IMR-90 (cell line): ENCODE measurements at regions not wholly inside any gene's neighbourhood (a gene's known extent, or its start where the extent isn't known, plus 50 kb on each side); places are given as distances from the start of the nearest gene placed in this dataset.

Experiments
- ATAC-seq: fragments of 200-7000 bp; cut with Tn5 transposase; 2 replicates; pipeline ENCODE4 v1.9.1; 2020; ENCODE audit warnings: low read depth, mild to moderate bottlenecking, moderate library complexity
- BruUV-seq: library from RNA; stranded (reverse); fragments of 400-500 nt; replicated peaks from 2 replicates; lab custom pipeline; 2021; lab: Mats Ljungman, UMichigan
- CTCF ChIA-PET: fragments of 300-600 bp; formaldehyde crosslinking; extraction: SDS; loops from one replicate; lab custom pipeline; 2021; ENCODE audit warnings: antibody characterized with exemption; lab: Yijun Ruan, JAX
- POLR2A ChIA-PET: fragments of 300-600 bp; sonication (Branson Sonifier 250); formaldehyde crosslinking; loops from one replicate; lab custom pipeline; 2022; ENCODE audit warnings: antibody characterized with exemption; ENCODE audit not compliant: unreplicated experiment; lab: Charles Lee
- DNase-seq: peaks from one replicate; pipeline ENCODE4 v3.0.0; 2013
- H2AFZ ChIP-seq: replicated peaks from 2 replicates; pipeline ENCODE3; 2013; ENCODE audit warnings: low read length, mild to moderate bottlenecking; ENCODE audit not compliant: poor library complexity
- H2AK5ac ChIP-seq: 2 replicates; pipeline ENCODE4 v1.6.1; 2013; ENCODE audit warnings: low read depth, low read length, inconsistent platforms
- H2AK9ac ChIP-seq: replicated peaks from 2 replicates; pipeline ENCODE3; 2013; ENCODE audit warnings: mild to moderate bottlenecking, low read depth, low read length, moderate library complexity; ENCODE audit not compliant: poor library complexity
- H2BK120ac ChIP-seq: 2 replicates; pipeline ENCODE4 v1.6.1; 2013; ENCODE audit warnings: low read depth, low read length, inconsistent platforms
- H2BK15ac ChIP-seq: 3 replicates; pipeline ENCODE4 v1.6.1; 2013; ENCODE audit warnings: low read depth, low read length, inconsistent platforms
- H2BK20ac ChIP-seq: 2 replicates; pipeline ENCODE4 v1.6.1; 2013; ENCODE audit warnings: low read depth, mild to moderate bottlenecking, inconsistent platforms, low read length, moderate library complexity
- H2BK5ac ChIP-seq: 2 replicates; pipeline ENCODE4 v1.6.1; 2013; ENCODE audit warnings: mild to moderate bottlenecking, low read depth, low read length, inconsistent platforms; ENCODE audit not compliant: poor library complexity, severe bottlenecking
- H3K14ac ChIP-seq: replicated peaks from 2 replicates; pipeline ENCODE4 v1.6.1; 2013; ENCODE audit warnings: low read depth, low read length, inconsistent platforms
- H3K18ac ChIP-seq: 2 replicates; pipeline ENCODE4 v1.6.1; 2013; ENCODE audit warnings: low read depth, low read length, control low read depth
- H3K23ac ChIP-seq: 2 replicates; pipeline ENCODE4 v1.6.1; 2013; ENCODE audit warnings: low read depth, low read length, inconsistent platforms
- H3K27ac ChIP-seq: 2 replicates; pipeline ENCODE4 v1.5.1; 2013; ENCODE audit warnings: mild to moderate bottlenecking, control low read depth, low read length; ENCODE audit not compliant: insufficient read depth
- H3K27me3 ChIP-seq: 2 replicates; pipeline ENCODE4 v1.6.1; 2013; ENCODE audit warnings: low read length; ENCODE audit not compliant: control insufficient read depth, insufficient read depth
- H3K36me3 ChIP-seq: 2 replicates; pipeline ENCODE4 v1.6.1; 2013; ENCODE audit warnings: low read length, mixed read lengths; ENCODE audit not compliant: control insufficient read depth, insufficient read depth
- H3K4ac ChIP-seq: 2 replicates; pipeline ENCODE4 v1.6.1; 2013; ENCODE audit warnings: low read depth, low read length, inconsistent platforms
- H3K4me1 ChIP-seq: 2 replicates; pipeline ENCODE4 v1.6.1; 2013; ENCODE audit warnings: low read length, mixed read lengths; ENCODE audit not compliant: control insufficient read depth, insufficient read depth
- H3K4me2 ChIP-seq: 2 replicates; pipeline ENCODE4 v1.6.1; 2013; ENCODE audit warnings: low read depth, mild to moderate bottlenecking, control low read depth, low read length, moderate library complexity
- H3K4me3 ChIP-seq: 2 replicates; pipeline ENCODE4 v1.5.1; 2013; ENCODE audit warnings: low read depth, mild to moderate bottlenecking, control low read depth, low read length, moderate library complexity; ENCODE audit not compliant: insufficient read depth
- H3K56ac ChIP-seq: 2 replicates; pipeline ENCODE4 v1.6.1; 2013; ENCODE audit warnings: low read length, inconsistent platforms; ENCODE audit not compliant: insufficient read depth; ENCODE audit errors: extremely low read depth
- H3K79me1 ChIP-seq, 2 experiments: 2 replicates each; pipeline ENCODE4 v1.6.1; 2013; ENCODE audit warnings: low read length in 2 of 2, inconsistent platforms in 1 of 2, low read depth in 1 of 2
- H3K9ac ChIP-seq: 2 replicates; pipeline ENCODE4 v1.6.1; 2013; ENCODE audit warnings: low read depth, low read length, control low read depth
- H3K9me1 ChIP-seq: 2 replicates; pipeline ENCODE4 v1.6.1; 2013; ENCODE audit warnings: low read length, inconsistent platforms; ENCODE audit not compliant: insufficient read depth
- H3K9me3 ChIP-seq: 2 replicates; pipeline ENCODE4 v1.6.1; 2013; ENCODE audit warnings: low read length; ENCODE audit not compliant: control insufficient read depth, insufficient read depth
- H4K20me1 ChIP-seq: 2 replicates; pipeline ENCODE4 v1.6.1; 2013; ENCODE audit warnings: low read length, inconsistent platforms; ENCODE audit not compliant: insufficient read depth
- H4K5ac ChIP-seq: 2 replicates; pipeline ENCODE4 v1.6.1; 2013; ENCODE audit warnings: mild to moderate bottlenecking, low read depth, low read length, control low read depth
- H4K8ac ChIP-seq, 2 experiments: 2 replicates each; pipeline ENCODE4 v1.6.1; 2013; ENCODE audit warnings: low read depth in 2 of 2, low read length in 2 of 2, control low read depth in 1 of 2, inconsistent platforms in 1 of 2
- H4K91ac ChIP-seq: 2 replicates; pipeline ENCODE4 v1.6.1; 2013; ENCODE audit warnings: low read depth, low read length, inconsistent platforms; ENCODE audit not compliant: insufficient read depth
- BHLHE40 ChIP-seq: fragments of 150-350 bp; IDR thresholded peaks from 2 replicates; pipeline ENCODE4 v1.6.1; 2016; ENCODE audit warnings: mild to moderate bottlenecking, low read depth, low read length
- CEBPB ChIP-seq: IDR thresholded peaks from 2 replicates; pipeline ENCODE4 v1.6.1; 2012; ENCODE audit warnings: low read depth, low read length, improper control_type of control experiment
- CHD1 ChIP-seq: IDR thresholded peaks from 2 replicates; pipeline ENCODE4 v1.6.1; 2012; ENCODE audit warnings: low read depth, low read length, improper control_type of control experiment
- FOS ChIP-seq: fragments of 150-350 bp; IDR thresholded peaks from 2 replicates; pipeline ENCODE4 v1.6.1; 2016; ENCODE audit warnings: low read depth, low read length
- MAFK ChIP-seq: IDR thresholded peaks from 2 replicates; pipeline ENCODE4 v1.6.1; 2012; ENCODE audit warnings: low read depth, low read length, improper control_type of control experiment
- MAZ ChIP-seq: IDR thresholded peaks from 2 replicates; pipeline ENCODE4 v1.6.1; 2012; ENCODE audit warnings: low read depth, mild to moderate bottlenecking, low read length, improper control_type of control experiment, moderate library complexity, borderline replicate concordance
- MXI1 ChIP-seq: IDR thresholded peaks from 2 replicates; pipeline ENCODE4 v1.6.1; 2012; ENCODE audit warnings: low read depth, mild to moderate bottlenecking, low read length, moderate library complexity, borderline replicate concordance
- NFE2L2 ChIP-seq: fragments of 150-350 bp; IDR thresholded peaks from 2 replicates; pipeline ENCODE4 v1.6.1; 2016; ENCODE audit warnings: low read depth, mild to moderate bottlenecking, low read length
- POLR2A ChIP-seq: IDR thresholded peaks from 2 replicates; pipeline ENCODE4 v1.6.1; 2012; ENCODE audit warnings: mild to moderate bottlenecking, low read depth, low read length
- RAD21 ChIP-seq: IDR thresholded peaks from 2 replicates; pipeline ENCODE4 v1.6.1; 2012; ENCODE audit warnings: low read length, improper control_type of control experiment
- RCOR1 ChIP-seq: IDR thresholded peaks from 2 replicates; pipeline ENCODE4 v1.6.1; 2012; ENCODE audit warnings: mild to moderate bottlenecking, low read length, improper control_type of control experiment; ENCODE audit not compliant: insufficient replicate concordance
- RFX5 ChIP-seq: IDR thresholded peaks from 2 replicates; pipeline ENCODE4 v1.8.0; 2012; ENCODE audit warnings: low read depth, mild to moderate bottlenecking, low read length, moderate library complexity
- SMC3 ChIP-seq: fragments of 150-350 bp; IDR thresholded peaks from 2 replicates; pipeline ENCODE4 v1.6.1; 2016; ENCODE audit warnings: low read depth, mild to moderate bottlenecking, antibody characterized with exemption, low read length, moderate library complexity
- WGBS, 2 experiments: methylation state at CpG; one replicate each; pipeline versions ENCODE4 v1.1.5 to v1.1.7; 2013; ENCODE audit warnings: missing lambda C conversion rate in 2 of 2; ENCODE audit not compliant: insufficient read length in 1 of 2; ENCODE audit errors: extremely low coverage in 2 of 2; 5-methylcytosine and 5-hydroxymethylcytosine counted together
- dilution Hi-C: fragments of 300-500 bp; cut with HindIII; formaldehyde crosslinking; loops from one replicate; pipeline ENCODE4 v1.14.3; 2018; ENCODE audit warnings: low sequenced_read_pairs; ENCODE audit not compliant: unreplicated experiment
- in situ Hi-C: fragments of 300-500 bp; cut with MboI; formaldehyde crosslinking; loops from 3 replicates; pipeline ENCODE4 v1.14.3; 2019; ENCODE audit warnings: low sequenced_read_pairs, inconsistent platforms, mixed read lengths
- intact Hi-C: fragments of 100-400 bp; cut with micrococcal nuclease; formaldehyde crosslinking; loops from 2 replicates; pipeline ENCODE4 v1.10.0; 2022
- TF ChIP-seq, protein P1 (sequence below): conservative IDR thresholded peaks from 2 replicates; pipeline ENCODE4 v1.5.1; 2012; ENCODE audit warnings: mild to moderate bottlenecking, low read depth, low read length, improper control_type of control experiment
- TF ChIP-seq, protein P2 (sequence below): fragments of 150-350 bp; IDR thresholded peaks from 2 replicates; pipeline ENCODE4 v1.6.1; 2017; ENCODE audit warnings: mild to moderate bottlenecking, antibody characterized with exemption, low read length, low read depth
- TF ChIP-seq, protein P3 (sequence below): fragments of 150-350 bp; IDR thresholded peaks from 2 replicates; pipeline ENCODE4 v1.6.1; 2016; ENCODE audit warnings: low read depth, mild to moderate bottlenecking, low read length, moderate library complexity, borderline replicate concordance

DNA sequence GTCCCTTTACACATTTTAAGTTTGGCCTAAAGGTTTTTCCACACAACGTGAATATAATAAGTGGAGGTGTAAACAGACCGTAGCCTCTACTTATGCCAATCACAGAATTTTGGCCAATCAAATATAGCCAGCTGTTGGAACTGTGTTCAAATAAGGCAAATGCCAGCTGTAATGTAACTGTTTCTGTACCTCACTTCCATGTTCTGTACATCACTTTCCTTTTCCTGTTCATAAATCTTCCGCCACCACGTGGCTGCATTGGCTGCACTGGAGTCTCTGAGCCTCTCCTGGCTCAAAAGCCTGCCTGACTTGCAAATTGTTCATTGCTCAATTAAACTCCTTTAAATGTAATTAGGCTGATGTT is 105.1 kb upstream of the SMIM31 start:
- no peak overlapping the region for H3K23ac ChIP-seq
- ChIA-PET POLR2A (no interaction called here), CTCF (no interaction called here)
- in situ Hi-C loops (no loop called here), dilution Hi-C loops (no loop called here), intact Hi-C loops (no loop called here)
- H2BK120ac ChIP-seq, result no peak overlapping the region
- H4K20me1 ChIP-seq, result no peaks in the 10 kb centered on the region
- H2AFZ ChIP-seq, result no peak overlapping the region
- H2AK5ac ChIP-seq, result no peak overlapping the region
- H3K14ac ChIP-seq, result no peak overlapping the region
- H2BK5ac ChIP-seq, result no peak overlapping the region
- no peak for TF ChIP-seq MXI1
- no peak for TF ChIP-seq CHD1
- no peak for TF ChIP-seq RAD21
- no peak for TF ChIP-seq SMC3
- TF ChIP-seq, protein P1, sequence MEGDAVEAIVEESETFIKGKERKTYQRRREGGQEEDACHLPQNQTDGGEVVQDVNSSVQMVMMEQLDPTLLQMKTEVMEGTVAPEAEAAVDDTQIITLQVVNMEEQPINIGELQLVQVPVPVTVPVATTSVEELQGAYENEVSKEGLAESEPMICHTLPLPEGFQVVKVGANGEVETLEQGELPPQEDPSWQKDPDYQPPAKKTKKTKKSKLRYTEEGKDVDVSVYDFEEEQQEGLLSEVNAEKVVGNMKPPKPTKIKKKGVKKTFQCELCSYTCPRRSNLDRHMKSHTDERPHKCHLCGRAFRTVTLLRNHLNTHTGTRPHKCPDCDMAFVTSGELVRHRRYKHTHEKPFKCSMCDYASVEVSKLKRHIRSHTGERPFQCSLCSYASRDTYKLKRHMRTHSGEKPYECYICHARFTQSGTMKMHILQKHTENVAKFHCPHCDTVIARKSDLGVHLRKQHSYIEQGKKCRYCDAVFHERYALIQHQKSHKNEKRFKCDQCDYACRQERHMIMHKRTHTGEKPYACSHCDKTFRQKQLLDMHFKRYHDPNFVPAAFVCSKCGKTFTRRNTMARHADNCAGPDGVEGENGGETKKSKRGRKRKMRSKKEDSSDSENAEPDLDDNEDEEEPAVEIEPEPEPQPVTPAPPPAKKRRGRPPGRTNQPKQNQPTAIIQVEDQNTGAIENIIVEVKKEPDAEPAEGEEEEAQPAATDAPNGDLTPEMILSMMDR, result no peak
- no peak for TF ChIP-seq BHLHE40
- no peak for TF ChIP-seq POLR2A
- TF ChIP-seq NFE2L2, result no peak
- TF ChIP-seq RCOR1, result no peak
- TF ChIP-seq CEBPB, result no peak
- TF ChIP-seq MAZ, result no peak
- no peak for TF ChIP-seq MAFK
- TF ChIP-seq, protein P2, sequence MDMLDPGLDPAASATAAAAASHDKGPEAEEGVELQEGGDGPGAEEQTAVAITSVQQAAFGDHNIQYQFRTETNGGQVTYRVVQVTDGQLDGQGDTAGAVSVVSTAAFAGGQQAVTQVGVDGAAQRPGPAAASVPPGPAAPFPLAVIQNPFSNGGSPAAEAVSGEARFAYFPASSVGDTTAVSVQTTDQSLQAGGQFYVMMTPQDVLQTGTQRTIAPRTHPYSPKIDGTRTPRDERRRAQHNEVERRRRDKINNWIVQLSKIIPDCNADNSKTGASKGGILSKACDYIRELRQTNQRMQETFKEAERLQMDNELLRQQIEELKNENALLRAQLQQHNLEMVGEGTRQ, result no peak
- TF ChIP-seq, protein P3, sequence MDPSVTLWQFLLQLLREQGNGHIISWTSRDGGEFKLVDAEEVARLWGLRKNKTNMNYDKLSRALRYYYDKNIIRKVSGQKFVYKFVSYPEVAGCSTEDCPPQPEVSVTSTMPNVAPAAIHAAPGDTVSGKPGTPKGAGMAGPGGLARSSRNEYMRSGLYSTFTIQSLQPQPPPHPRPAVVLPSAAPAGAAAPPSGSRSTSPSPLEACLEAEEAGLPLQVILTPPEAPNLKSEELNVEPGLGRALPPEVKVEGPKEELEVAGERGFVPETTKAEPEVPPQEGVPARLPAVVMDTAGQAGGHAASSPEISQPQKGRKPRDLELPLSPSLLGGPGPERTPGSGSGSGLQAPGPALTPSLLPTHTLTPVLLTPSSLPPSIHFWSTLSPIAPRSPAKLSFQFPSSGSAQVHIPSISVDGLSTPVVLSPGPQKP, result no peak
- no peak for TF ChIP-seq FOS
- TF ChIP-seq RFX5, result no peak
- no peaks in the 10 kb centered on the region for H3K79me1 ChIP-seq
- no peaks in the 10 kb centered on the region for H3K9me1 ChIP-seq
- no peak overlapping the region for H3K18ac ChIP-seq
- no peak overlapping the region for H3K4me2 ChIP-seq
- WGBS, 2 experiments, result no CpG with 5 or more reads among the region's 4 CpGs
- no peak overlapping the region for H3K56ac ChIP-seq
- H3K36me3 ChIP-seq, result no peaks in the 10 kb centered on the region
- DNase-seq (no peak), ATAC-seq (no peak)
- no peak overlapping the region for H4K91ac ChIP-seq
- BruUV-seq, result no TSS peak
- H3K4ac ChIP-seq, result no peak overlapping the region
- H2BK15ac ChIP-seq, result no peak overlapping the region
- peaks cover 5% of the 10 kb centered on the region; the same call in 1 of the 2 replicates for H3K9me3 ChIP-seq
- H3K9ac ChIP-seq, result no peak overlapping the region
- H4K8ac ChIP-seq, result no peak overlapping the region
- H3K4me1 ChIP-seq, result no peaks in the 10 kb centered on the region
- no peak overlapping the region for H2BK20ac ChIP-seq
- no peak overlapping the region for H3K4me3 ChIP-seq
- H4K5ac ChIP-seq, result no peak overlapping the region
- no peaks in the 10 kb centered on the region for H3K27me3 ChIP-seq
- no peak overlapping the region for H2AK9ac ChIP-seq
- no peak overlapping the region for H3K27ac ChIP-seq
